ENCODE measurements at regions not wholly inside any gene's neighbourhood (a gene's known extent, or its start where the extent isn't known, plus 50 kb on each side); places are given as distances from the start of the nearest gene placed in this dataset.

DNA sequence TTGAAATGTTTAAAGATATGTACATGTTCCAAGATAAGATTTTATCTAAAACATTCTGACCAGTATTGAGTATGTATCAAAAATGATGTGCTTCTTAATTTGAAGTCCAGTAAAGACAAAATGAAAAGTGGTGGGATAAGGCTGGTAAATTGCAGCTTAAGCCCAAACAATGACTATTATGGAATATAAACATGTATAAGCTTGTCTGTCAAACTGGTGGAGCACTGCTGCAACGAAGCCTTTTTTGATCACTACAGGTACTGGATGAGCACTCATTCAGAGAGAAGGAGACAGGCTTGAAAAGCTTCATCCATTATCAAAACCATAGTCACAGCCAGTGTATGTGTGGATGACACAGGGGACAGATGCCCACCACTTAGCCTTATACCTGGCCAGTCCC is 138.4 kb downstream of the ATP23 start:
- H3K4me1 Mint-ChIP-seq (ENCODE audit: low read depth, unreplicated experiment) = no peaks in the 10 kb centered on the region
- no peaks in the 10 kb centered on the region for H3K27me3 Mint-ChIP-seq (ENCODE audit: insufficient read depth, unreplicated experiment)
- BruUV-seq (replicated peaks) = no TSS peak

DNA sequence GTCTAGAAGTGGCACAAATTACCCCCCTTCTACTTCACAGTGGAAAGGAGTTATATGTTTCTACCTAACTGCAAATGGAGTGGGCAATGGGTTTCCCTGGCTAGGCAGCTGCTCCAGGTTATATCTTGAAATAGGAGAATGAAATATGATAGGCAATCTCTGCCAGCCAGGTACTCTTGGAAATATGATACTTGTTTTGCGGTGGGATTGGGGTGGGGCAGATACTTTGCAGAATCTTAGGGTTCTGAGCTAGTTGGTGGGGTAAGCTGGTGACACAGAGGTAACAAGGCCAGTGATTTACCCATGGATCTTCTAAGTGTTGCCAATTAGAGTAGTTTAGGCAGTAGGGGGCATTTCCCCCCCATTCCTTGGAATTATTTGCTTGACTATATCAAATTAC is 140.1 kb downstream of the ATP23 start:
- H3K4me3 ChIP-seq (ENCODE audit: low read depth, low read length) = no peak overlapping the region
- H3K36me3 ChIP-seq (ENCODE audit: control insufficient read depth, insufficient read depth, low read length) = no peaks in the 10 kb centered on the region
- H3K27me3 ChIP-seq (replicated peaks; ENCODE audit: control insufficient read depth, insufficient read depth, low read length) = no peaks in the 10 kb centered on the region
- Mint-ChIP-seq H3K9me3 (ENCODE audit: unreplicated experiment) (no peaks in the 10 kb centered on the region), H3K4me1 (ENCODE audit: low read depth, unreplicated experiment) (no peaks in the 10 kb centered on the region), H3K27ac (ENCODE audit: unreplicated experiment) (no peak overlapping the region), H3K4me3 (ENCODE audit: unreplicated experiment) (no peak overlapping the region), H3K36me3 (ENCODE audit: insufficient read depth, unreplicated experiment) (no peaks in the 10 kb centered on the region), H3K27me3 (ENCODE audit: insufficient read depth, unreplicated experiment) (no peaks in the 10 kb centered on the region)
- TF ChIP-seq, protein P1, sequence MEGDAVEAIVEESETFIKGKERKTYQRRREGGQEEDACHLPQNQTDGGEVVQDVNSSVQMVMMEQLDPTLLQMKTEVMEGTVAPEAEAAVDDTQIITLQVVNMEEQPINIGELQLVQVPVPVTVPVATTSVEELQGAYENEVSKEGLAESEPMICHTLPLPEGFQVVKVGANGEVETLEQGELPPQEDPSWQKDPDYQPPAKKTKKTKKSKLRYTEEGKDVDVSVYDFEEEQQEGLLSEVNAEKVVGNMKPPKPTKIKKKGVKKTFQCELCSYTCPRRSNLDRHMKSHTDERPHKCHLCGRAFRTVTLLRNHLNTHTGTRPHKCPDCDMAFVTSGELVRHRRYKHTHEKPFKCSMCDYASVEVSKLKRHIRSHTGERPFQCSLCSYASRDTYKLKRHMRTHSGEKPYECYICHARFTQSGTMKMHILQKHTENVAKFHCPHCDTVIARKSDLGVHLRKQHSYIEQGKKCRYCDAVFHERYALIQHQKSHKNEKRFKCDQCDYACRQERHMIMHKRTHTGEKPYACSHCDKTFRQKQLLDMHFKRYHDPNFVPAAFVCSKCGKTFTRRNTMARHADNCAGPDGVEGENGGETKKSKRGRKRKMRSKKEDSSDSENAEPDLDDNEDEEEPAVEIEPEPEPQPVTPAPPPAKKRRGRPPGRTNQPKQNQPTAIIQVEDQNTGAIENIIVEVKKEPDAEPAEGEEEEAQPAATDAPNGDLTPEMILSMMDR (IDR thresholded peaks at IDR 0.05; ENCODE audit: insufficient read depth in 1 of 2, low read depth in 1 of 2, low read length in 1 of 2, severe bottlenecking in 1 of 2, unreplicated experiment in 1 of 2) = no peak
- CTCF ChIA-PET = no interaction called here
- BruUV-seq (replicated peaks) = no TSS peak
- POLR2A ChIA-PET = no interaction called here
- H3K4me1 ChIP-seq = no peaks in the 10 kb centered on the region
- intact Hi-C loops (cut with micrococcal nuclease; ENCODE audit: unreplicated experiment) = no loop called here
- DNase-seq = no peak
- H3K9me3 ChIP-seq = no peaks in the 10 kb centered on the region

More for the DNA sequence above, 138.4 kb downstream of the ATP23 start:
- ChIA-PET CTCF (no interaction called here), POLR2A (no interaction called here)
- no peak for DNase-seq
- Histone ChIP-seq H3K9me3 (no peaks in the 10 kb centered on the region), H3K4me3 (ENCODE audit: low read depth, low read length) (no peak overlapping the region), H3K36me3 (ENCODE audit: control insufficient read depth, insufficient read depth, low read length) (no peaks in the 10 kb centered on the region), H3K4me1 (no peaks in the 10 kb centered on the region), H3K27me3 (replicated peaks; ENCODE audit: control insufficient read depth, insufficient read depth, low read length) (no peaks in the 10 kb centered on the region)
- intact Hi-C loops (cut with micrococcal nuclease; ENCODE audit: unreplicated experiment) = no loop called here
- TF ChIP-seq, protein P1 (IDR thresholded peaks at IDR 0.05; ENCODE audit: insufficient read depth in 1 of 2, low read depth in 1 of 2, low read length in 1 of 2, severe bottlenecking in 1 of 2, unreplicated experiment in 1 of 2) = no peak
- no peaks in the 10 kb centered on the region for H3K9me3 Mint-ChIP-seq (ENCODE audit: unreplicated experiment)
- no peak overlapping the region for H3K27ac Mint-ChIP-seq (ENCODE audit: unreplicated experiment)
- H3K4me3 Mint-ChIP-seq (ENCODE audit: unreplicated experiment) = no peak overlapping the region
- no peaks in the 10 kb centered on the region for H3K36me3 Mint-ChIP-seq (ENCODE audit: insufficient read depth, unreplicated experiment)

DNA sequence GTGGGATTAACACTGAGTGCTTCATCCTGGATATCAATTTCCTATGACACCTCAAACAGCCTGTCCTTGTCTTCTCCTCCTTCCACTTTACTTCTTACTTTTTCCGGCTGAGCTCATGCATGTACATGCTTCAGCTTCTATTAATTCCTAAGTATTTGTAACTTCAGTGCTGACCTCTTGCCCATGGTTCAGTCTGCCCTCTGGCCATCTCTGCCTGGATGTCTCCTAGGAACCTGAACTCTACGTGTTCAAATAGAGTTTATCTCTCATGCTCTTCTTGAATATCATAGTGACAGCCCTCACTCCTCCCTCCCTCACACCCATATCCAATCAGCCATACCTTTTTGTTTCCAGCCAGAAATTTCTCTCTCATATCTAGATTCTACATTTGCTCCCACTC is 141.6 kb downstream of the ATP23 start:
- no peaks in the 10 kb centered on the region for H3K27me3 Mint-ChIP-seq (ENCODE audit: insufficient read depth, unreplicated experiment)
- intact Hi-C loops (cut with micrococcal nuclease; ENCODE audit: unreplicated experiment) = no loop called here
- H3K4me3 Mint-ChIP-seq (ENCODE audit: unreplicated experiment) = no peak overlapping the region
- DNase-seq = no peak
- no peaks in the 10 kb centered on the region for H3K36me3 Mint-ChIP-seq (ENCODE audit: insufficient read depth, unreplicated experiment)
- ChIA-PET POLR2A (no interaction called here), CTCF (no interaction called here)
- no peaks in the 10 kb centered on the region for H3K4me1 Mint-ChIP-seq (ENCODE audit: low read depth, unreplicated experiment)
- Histone ChIP-seq H3K36me3 (ENCODE audit: control insufficient read depth, insufficient read depth, low read length) (no peaks in the 10 kb centered on the region), H3K9me3 (no peaks in the 10 kb centered on the region), H3K27me3 (replicated peaks; ENCODE audit: control insufficient read depth, insufficient read depth, low read length) (no peaks in the 10 kb centered on the region), H3K4me1 (no peaks in the 10 kb centered on the region), H3K4me3 (ENCODE audit: low read depth, low read length) (no peak overlapping the region)
- TF ChIP-seq, protein P1 (IDR thresholded peaks at IDR 0.05; ENCODE audit: insufficient read depth in 1 of 2, low read depth in 1 of 2, low read length in 1 of 2, severe bottlenecking in 1 of 2, unreplicated experiment in 1 of 2) = no peak
- H3K27ac Mint-ChIP-seq (ENCODE audit: unreplicated experiment) = no peak overlapping the region
- BruUV-seq (replicated peaks) = no TSS peak
- H3K9me3 Mint-ChIP-seq (ENCODE audit: unreplicated experiment) = no peaks in the 10 kb centered on the region
